ENCODE measurements at regions not wholly inside any gene's neighbourhood (a gene's known extent, or its start where the extent isn't known, plus 50 kb on each side); places are given as distances from the start of the nearest gene placed in this dataset.

GRCh38 chr5:143484601-143485000 lies 81.1 kb upstream of the NR3C1 start:
- no peak overlapping the region for H3K4me3 ChIP-seq (ENCODE audit: low read depth, low read length, poor library complexity, severe bottlenecking)
- TF ChIP-seq EZH2 (IDR thresholded peaks at IDR 0.05; ENCODE audit: borderline replicate concordance, low read depth, low read length, poor library complexity, severe bottlenecking) (no peak), CTCF (conservative IDR thresholded peaks at IDR 0.05; ENCODE audit: low read depth, low read length) (no peak)
- H3K36me3 ChIP-seq (ENCODE audit: insufficient read depth, low read length, poor library complexity, severe bottlenecking): no peaks in the 10 kb centered on the region
- POLR2A ChIA-PET (ENCODE audit: low non-redundant PET): interaction anchor here (0.6 kb wide), 1 partner anchor 353 kb away, joined by 3 read pairs; no protein-coding TSS in a partner anchor
- H3K9me3 ChIP-seq (ENCODE audit: low read depth, low read length, poor library complexity, severe bottlenecking): no peaks in the 10 kb centered on the region
- H3K27me3 ChIP-seq (replicated peaks; ENCODE audit: insufficient read depth, low read depth, low read length, poor library complexity): no peaks in the 10 kb centered on the region
- no TSS peak for BruUV-seq (replicated peaks)
- DNase-seq (ENCODE audit: low spot score): no peak
- H3K4me1 ChIP-seq (ENCODE audit: insufficient read depth, low read length, poor library complexity, severe bottlenecking): no peaks in the 10 kb centered on the region
- CTCF ChIA-PET: no interaction called here
- intact Hi-C loops (cut with micrococcal nuclease; ENCODE audit: unreplicated experiment): no loop called here
- H3K27ac ChIP-seq (ENCODE audit: low read depth, low read length, poor library complexity, severe bottlenecking): no peak overlapping the region

GRCh38 chr5:143481697-143482531 lies 78.4 kb upstream of the NR3C1 start:
- POLR2A ChIA-PET (ENCODE audit: low non-redundant PET): no interaction called here
- no peak for DNase-seq (ENCODE audit: low spot score)
- Histone ChIP-seq H3K27me3 (replicated peaks; ENCODE audit: insufficient read depth, low read depth, low read length, poor library complexity) (no peaks in the 10 kb centered on the region), H3K27ac (ENCODE audit: low read depth, low read length, poor library complexity, severe bottlenecking) (no peak overlapping the region), H3K4me1 (ENCODE audit: insufficient read depth, low read length, poor library complexity, severe bottlenecking) (no peaks in the 10 kb centered on the region), H3K4me3 (ENCODE audit: low read depth, low read length, poor library complexity, severe bottlenecking) (no peak overlapping the region), H3K36me3 (ENCODE audit: insufficient read depth, low read length, poor library complexity, severe bottlenecking) (no peaks in the 10 kb centered on the region), H3K9me3 (ENCODE audit: low read depth, low read length, poor library complexity, severe bottlenecking) (no peaks in the 10 kb centered on the region)
- no TSS peak for BruUV-seq (replicated peaks)
- TF ChIP-seq EZH2 (IDR thresholded peaks at IDR 0.05; ENCODE audit: borderline replicate concordance, low read depth, low read length, poor library complexity, severe bottlenecking) (no peak), CTCF (conservative IDR thresholded peaks at IDR 0.05; ENCODE audit: low read depth, low read length) (no peak)
- CTCF ChIA-PET: no interaction called here
- intact Hi-C loops (cut with micrococcal nuclease; ENCODE audit: unreplicated experiment): no loop called here

- POLR2A ChIA-PET (ENCODE audit: low non-redundant PET): no interaction called here
- Histone ChIP-seq H3K36me3 (ENCODE audit: insufficient read depth, low read length, poor library complexity, severe bottlenecking) (no peaks in the 10 kb centered on the region), H3K4me3 (ENCODE audit: low read depth, low read length, poor library complexity, severe bottlenecking) (no peak overlapping the region), H3K4me1 (ENCODE audit: insufficient read depth, low read length, poor library complexity, severe bottlenecking) (no peaks in the 10 kb centered on the region), H3K9me3 (ENCODE audit: low read depth, low read length, poor library complexity, severe bottlenecking) (no peaks in the 10 kb centered on the region), H3K27ac (ENCODE audit: low read depth, low read length, poor library complexity, severe bottlenecking) (no peak overlapping the region), H3K27me3 (replicated peaks; ENCODE audit: insufficient read depth, low read depth, low read length, poor library complexity) (no peaks in the 10 kb centered on the region)
- DNase-seq (ENCODE audit: low spot score): no peak
- intact Hi-C loops (cut with micrococcal nuclease; ENCODE audit: unreplicated experiment): no loop called here
- TF ChIP-seq EZH2 (IDR thresholded peaks at IDR 0.05; ENCODE audit: borderline replicate concordance, low read depth, low read length, poor library complexity, severe bottlenecking) (no peak), CTCF (conservative IDR thresholded peaks at IDR 0.05; ENCODE audit: low read depth, low read length) (no peak)
- CTCF ChIA-PET: interaction anchor here (0.6 kb wide), 1 partner anchor 374 kb away, joined by 12 read pairs; no protein-coding TSS in a partner anchor
- BruUV-seq (replicated peaks): no TSS peak
These were observed 76.5 kb upstream of the NR3C1 start for GRCh38 chr5:143480001-143480400.
